ENCODE measurements at regions not wholly inside any gene's neighbourhood (a gene's known extent, or its start where the extent isn't known, plus 50 kb on each side); places are given as distances from the start of the nearest gene placed in this dataset.

DNA sequence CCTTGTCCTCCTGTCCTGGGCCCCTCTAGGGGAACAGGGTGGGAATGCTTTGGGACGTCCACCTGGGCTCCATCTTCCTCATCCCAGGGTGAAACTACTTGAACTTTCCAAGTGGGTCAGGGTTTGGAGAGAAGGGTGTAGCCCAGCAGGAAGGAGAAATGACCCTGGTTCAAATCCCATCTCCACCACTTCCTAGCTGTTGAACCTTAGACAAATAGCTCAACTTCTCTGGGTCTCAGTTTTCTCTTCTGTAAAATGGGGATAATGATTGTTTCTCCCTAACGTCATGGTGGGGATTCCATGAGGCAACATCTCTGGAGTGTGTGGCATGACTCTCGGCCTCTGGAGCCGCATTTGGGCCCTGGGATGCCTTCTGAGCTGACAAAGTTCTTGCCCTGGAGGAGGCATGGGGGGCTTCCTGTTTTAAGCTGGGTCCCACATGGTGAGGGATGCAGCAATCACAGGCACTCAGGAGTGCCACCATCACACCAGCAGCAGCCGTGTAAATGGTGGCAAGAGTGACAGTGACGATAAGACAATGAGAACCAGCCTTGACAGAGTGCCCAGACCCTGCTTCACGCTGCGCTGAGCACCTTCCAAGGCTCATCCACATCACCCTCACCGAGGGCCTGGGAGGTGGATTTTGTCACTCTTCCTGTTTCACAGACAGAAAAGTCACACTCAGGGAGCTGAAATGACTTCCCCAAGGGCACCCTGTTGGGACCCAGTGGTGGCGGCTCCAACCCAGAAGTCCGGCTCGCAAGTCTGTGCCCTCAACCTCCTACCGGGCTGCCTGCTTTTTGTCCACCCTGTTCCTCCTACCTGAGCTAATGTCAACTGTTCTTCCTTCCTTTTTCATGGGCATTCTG, 69.5 kb upstream of the IER5L start:
- dilution Hi-C loops (cut with MboI; ENCODE audit: extremely low pct_ligation_motif_present, low sequenced_read_pairs): no loop called here
- DNase-seq (ENCODE audit: low read depth, low spot score): no peak
- Histone ChIP-seq H3K79me2 (ENCODE audit: control insufficient read depth, insufficient read depth, low read length) (no peaks in the 10 kb centered on the region), H3K9me3 (replicated peaks; ENCODE audit: control insufficient read depth, insufficient read depth, low read length) (no peaks in the 10 kb centered on the region), H3K4me2 (ENCODE audit: insufficient read depth, low read length) (no peak overlapping the region), H3K36me3 (ENCODE audit: control insufficient read depth in 2 of 2, extremely low read depth in 1 of 2, insufficient read depth in 2 of 2, low read length in 2 of 2) (no peaks in the 10 kb centered on the region), H2AFZ (ENCODE audit: low read depth, low read length) (no peak overlapping the region), H4K20me1 (replicated peaks; ENCODE audit: control insufficient read depth, extremely low read depth, insufficient read depth, low read length) (no peaks in the 10 kb centered on the region), H3K27ac (ENCODE audit: insufficient read depth, low read depth, low read length) (no peak overlapping the region), H3K27me3 (ENCODE audit: control insufficient read depth in 2 of 2, insufficient read depth in 2 of 2, low read length in 2 of 2) (peaks cover 5 to 14% of the 10 kb centered on the region in 2 experiments), H3K4me3 (replicated peaks in 1 of 3; ENCODE audit: insufficient read depth in 1 of 3, low read depth in 1 of 3, low read length in 3 of 3) (no peak overlapping the region), H3K9me1 (replicated peaks; ENCODE audit: control insufficient read depth, extremely low read depth, insufficient read depth, low read length) (no peaks in the 10 kb centered on the region), H3K4me1 (ENCODE audit: control insufficient read depth, extremely low read depth, insufficient read depth, low read length) (peaks cover 12% of the 10 kb centered on the region), H3K9ac (replicated peaks; ENCODE audit: extremely low read depth, insufficient read depth, low read length) (no peak overlapping the region)
- ChIA-PET POLR2A (interaction anchor here (1.2 kb wide), 1 partner anchor 70 kb away, joined by 6 read pairs; the partner anchor contains the start of gene IER5L), CTCF (interaction anchor here (1.1 kb wide), 2 partner anchors 11 to 116 kb away, joined by 3 read pairs; no protein-coding TSS in a partner anchor)
- BruUV-seq (replicated peaks): no TSS peak
- TF ChIP-seq POLR2AphosphoS5 (IDR thresholded peaks at IDR 0.05; ENCODE audit: insufficient read depth, low read depth, low read length): no peak
- no peak for TF ChIP-seq JUN (IDR thresholded peaks at IDR 0.05; ENCODE audit: borderline replicate concordance, insufficient read depth, insufficient read length, low read depth)
- TF ChIP-seq FOS (IDR thresholded peaks at IDR 0.05; ENCODE audit: borderline replicate concordance, insufficient read depth, low read length): no peak
- TF ChIP-seq POLR2A (IDR thresholded peaks at IDR 0.05; ENCODE audit: low read depth, low read length): no peak
- TF ChIP-seq CTCF (IDR thresholded peaks at IDR 0.05; ENCODE audit: extremely low read depth in 1 of 2, insufficient read depth in 1 of 2, low read depth in 1 of 2, low read length in 2 of 2): no peak
- no peak for TF ChIP-seq MYC (IDR thresholded peaks at IDR 0.05; ENCODE audit: low read depth, low read length)
- no peak for TF ChIP-seq EZH2 (IDR thresholded peaks at IDR 0.05; ENCODE audit: borderline replicate concordance, low read depth, low read length, severe bottlenecking)
- intact Hi-C loops (cut with micrococcal nuclease): no loop called here
- FAIRE-seq: no peak

All from endothelial cell of umbilical vein (primary cell).